CD4-positive, alpha-beta T cell treated with Interleukin-6 for 4 hours (primary cell): ENCODE measurements at regions not wholly inside any gene's neighbourhood (a gene's known extent, or its start where the extent isn't known, plus 50 kb on each side); places are given as distances from the start of the nearest gene placed in this dataset.

Experiments used
- DNase-seq: peaks from one replicate; pipeline ENCODE4 v3.0.0-alpha.2; 2020; ENCODE audit warnings: mixed read lengths

DNA sequence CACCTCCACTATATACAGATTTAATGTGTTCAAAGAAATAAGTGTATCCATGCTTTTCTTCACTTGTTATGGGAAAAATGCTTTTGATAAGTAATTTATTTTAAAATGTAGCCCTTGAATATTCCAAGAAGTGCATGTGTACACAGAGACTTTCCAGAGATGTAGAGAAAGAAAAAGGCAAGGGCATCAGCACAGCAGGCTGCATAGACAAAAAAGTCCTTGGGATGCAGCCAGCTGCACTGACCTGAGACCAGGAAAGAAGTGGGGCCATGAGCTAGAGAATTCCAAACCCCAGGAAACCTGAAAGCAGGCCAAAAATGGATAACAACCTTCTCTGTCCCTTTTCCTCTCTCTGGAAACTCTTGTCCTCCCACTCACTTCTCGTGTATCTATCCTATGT lies 51.6 kb upstream of the PRDM8 start:
- DNase-seq: no peak

- no peak for DNase-seq
Observed at GRCh38 chr4:80144676-80145470, 52.4 kb upstream of the PRDM8 start.

DNA sequence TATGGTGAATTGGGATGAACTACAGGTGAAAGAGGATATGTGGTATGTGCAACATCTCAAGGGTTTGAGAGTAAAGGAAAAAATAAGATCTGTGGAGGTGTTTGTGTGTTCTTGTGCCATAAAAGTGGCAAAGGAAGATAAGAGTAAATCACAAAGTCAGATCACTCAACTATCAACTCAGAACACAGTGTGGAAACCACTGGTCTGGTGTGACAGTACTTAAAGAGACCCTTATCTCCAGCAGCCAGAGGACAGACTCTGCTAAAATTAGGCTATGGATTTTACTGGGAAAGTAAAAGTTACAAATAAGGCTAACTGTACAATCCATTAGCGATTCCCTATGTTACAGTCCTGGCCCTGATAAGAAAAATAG lies 54.0 kb upstream of the PRDM8 start:
- DNase-seq: no peak

- DNase-seq: no peak
Observed at GRCh38 chr4:80142394-80143306, 54.7 kb upstream of the PRDM8 start.

- DNase-seq: no peak
Observed at GRCh38 chr4:80141543-80141942, 55.8 kb upstream of the PRDM8 start.

GRCh38 chr4:80140194-80140593 lies 57.1 kb upstream of the PRDM8 start:
- DNase-seq: no peak

DNA sequence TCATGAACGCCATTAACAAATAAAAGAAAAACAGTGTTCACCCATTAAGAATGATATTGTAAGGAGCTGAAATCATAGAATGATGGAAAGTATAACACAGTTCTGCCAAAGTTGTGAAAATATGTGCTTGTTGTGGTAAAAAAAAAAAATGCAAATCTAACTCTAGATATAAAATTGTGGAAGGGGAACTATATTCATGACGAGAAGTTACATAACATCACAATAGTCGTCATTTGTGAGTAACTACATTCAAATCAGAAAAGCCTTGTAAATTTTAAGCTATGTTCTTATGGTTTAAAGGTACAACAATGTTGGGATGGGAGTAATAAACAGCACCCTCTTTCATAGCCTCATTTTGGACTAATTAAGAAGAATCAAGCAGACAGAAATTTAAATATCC lies 57.6 kb upstream of the PRDM8 start:
- no peak for DNase-seq

GRCh38 chr4:80138551-80139538 lies 58.5 kb upstream of the PRDM8 start:
- peak; percentile 78 for DNase-seq

DNA sequence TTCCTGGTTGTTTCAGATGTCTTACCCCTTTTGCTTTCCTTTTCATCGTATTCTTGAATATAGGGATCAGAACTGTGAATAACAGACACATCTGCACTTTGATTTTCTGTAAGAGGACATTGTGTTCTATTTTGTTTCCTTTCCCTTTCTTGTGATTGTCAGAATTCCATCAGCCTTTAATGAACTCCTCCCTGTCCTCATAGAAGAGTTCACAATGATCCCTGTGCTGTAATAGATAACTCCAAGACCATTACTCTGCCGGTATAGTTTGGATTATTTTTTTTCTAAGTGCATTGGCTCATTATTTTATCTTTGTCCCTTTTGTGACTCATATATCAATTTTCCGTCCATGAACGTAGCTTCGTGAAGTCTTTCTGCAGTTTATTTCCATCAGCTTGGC lies 59.7 kb upstream of the PRDM8 start:
- no peak for DNase-seq

DNA sequence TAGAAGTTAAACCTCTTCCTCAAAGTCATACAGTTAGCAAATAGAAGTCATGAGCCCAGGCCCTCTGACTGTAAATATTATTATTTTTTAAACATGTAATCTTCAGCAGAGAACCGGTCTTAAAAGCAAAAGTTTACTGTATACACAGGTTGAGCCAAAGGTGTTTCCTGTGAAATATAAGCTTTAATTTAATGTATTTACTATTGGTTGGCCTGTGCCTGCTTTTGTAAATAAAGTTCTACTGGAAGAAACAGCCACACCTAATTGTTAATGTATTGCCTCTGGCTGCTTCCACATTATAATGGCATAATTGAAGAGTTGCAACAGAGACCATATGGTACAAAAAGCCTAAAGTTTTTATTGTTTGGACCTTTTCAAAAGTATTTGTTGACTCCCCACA lies 61.0 kb upstream of the PRDM8 start:
- DNase-seq: no peak

DNA sequence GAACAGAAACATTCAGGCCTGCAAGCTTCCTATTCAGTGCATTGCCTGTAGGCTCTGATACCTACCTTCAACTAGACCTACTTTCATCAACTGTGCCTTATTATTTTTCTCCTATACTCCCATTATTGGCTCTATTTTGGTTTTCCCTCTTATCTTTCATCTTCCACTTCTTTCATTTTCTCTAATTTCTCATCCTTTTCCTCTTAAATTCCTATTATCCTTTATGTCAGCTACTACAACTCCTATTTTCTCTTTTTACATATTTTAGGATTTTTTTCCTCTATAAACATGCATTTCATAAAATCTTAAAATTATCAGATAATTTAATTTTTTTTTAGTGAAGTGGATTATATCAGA lies 61.6 kb upstream of the PRDM8 start:
- no peak for DNase-seq

DNA sequence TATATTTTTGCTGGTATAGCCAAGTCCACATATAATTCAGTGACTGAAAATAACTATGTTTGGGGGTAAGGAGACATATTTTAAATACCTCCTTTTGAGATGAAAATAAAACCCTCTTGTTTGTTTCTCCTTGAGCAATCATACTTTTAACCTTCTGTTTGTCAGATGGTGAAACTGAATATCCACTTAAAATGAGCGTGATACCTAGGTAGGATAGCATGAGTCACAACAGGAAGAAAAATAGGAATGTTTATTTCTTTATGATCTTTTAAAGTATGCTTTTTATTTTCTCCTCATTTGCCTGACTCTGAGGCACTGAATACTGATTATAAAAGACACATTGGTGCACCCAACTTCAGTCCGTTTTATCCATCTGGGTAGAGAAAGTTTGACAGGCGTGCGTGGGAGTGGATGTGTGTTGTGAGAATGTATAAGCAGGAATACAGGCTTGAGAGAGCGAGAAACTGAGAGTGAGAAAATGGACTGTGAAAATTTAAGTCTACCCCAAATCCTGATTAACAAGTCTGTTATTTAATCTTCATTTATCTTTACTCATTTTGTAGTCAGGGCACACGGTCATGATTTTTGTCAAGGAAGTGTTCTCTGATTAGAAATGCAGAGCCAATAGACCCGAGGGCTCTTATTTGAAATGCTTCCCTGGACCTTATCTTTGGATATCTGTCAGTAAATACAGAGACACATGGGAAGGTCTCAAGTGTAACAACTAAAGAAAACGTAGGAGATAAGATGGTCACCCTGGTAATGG lies 62.1 kb upstream of the ANTXR2 start:
- DNase-seq: no peak

DNA sequence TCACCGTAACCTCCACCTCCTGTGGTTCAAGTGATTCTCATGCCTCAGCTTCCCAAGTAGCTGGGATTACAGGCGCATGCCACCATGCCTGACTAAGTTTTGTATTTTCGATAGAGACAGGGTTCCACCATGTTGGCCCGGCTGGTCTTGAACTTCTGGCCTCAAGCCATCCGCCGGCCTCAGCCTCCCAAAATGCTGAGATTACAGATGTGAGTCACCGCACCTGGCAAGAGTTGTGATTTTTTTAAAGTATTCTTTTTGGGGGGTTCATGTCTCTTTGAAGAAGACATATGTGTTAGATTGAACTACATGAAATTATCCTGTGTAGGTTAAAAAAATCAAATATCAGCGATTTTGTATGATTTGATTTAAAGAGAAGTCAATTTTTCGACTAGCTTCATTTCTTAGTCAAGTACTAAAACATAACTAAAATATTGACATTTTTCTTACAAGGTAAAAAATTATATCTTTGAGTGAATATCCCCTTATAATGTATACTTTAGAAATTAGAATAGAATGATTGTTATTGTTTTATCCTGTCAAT lies 60.3 kb upstream of the ANTXR2 start:
- no peak for DNase-seq

DNA sequence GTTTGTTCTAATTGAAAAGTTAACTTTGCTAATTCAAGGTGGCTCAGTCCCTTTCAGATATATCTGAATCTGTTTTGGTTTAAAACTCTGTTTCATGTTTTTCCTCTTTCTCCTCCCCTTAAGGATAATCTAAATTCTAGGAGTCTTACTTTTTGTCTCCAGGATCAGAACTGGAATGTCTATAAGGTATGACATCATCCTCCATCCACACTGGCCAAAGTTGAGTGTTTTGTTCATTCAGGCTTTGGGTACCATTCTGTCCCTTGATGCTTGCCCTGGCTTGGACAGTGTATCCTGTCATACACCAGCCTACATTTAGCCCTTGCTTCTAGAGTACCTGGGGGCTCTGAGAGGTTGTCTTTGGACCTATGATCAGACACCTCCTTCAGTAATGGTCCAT lies 56.8 kb upstream of the ANTXR2 start:
- no peak for DNase-seq

- DNase-seq: no peak
Observed at GRCh38 chr4:80128941-80129340, 55.9 kb upstream of the ANTXR2 start.

- no peak for DNase-seq
Observed at GRCh38 chr4:80127870-80128419, 54.9 kb upstream of the ANTXR2 start.

GRCh38 chr4:80126435-80126834 lies 53.4 kb upstream of the ANTXR2 start:
- DNase-seq: no peak

- peak; percentile 65 for DNase-seq
Observed at GRCh38 chr4:80125252-80126177, 52.5 kb upstream of the ANTXR2 start.

- no peak for DNase-seq
Observed at GRCh38 chr4:80124246-80125211, 51.5 kb upstream of the ANTXR2 start.
